PC-9 (cell line): ENCODE measurements at regions not wholly inside any gene's neighbourhood (a gene's known extent, or its start where the extent isn't known, plus 50 kb on each side); places are given as distances from the start of the nearest gene placed in this dataset. TPM values are rescaled to one million over a fixed set of nuclear protein-coding genes. Genes with fewer than 3 reads are reported as not detected.
"Not testable (repeated sequence)": the region's sequence is repeated elsewhere in the genome, so short reads cannot be mapped to it uniquely, and the experiment has no call there.

ENCODE experiments used
- BruUV-seq: library from RNA; stranded (reverse); fragments of 400-500 nt; replicated peaks from 2 replicates; lab custom pipeline; 2021; lab: Mats Ljungman, UMichigan
- CTCF ChIA-PET: fragments of 300-600 bp; sonication (Branson Sonifier 250); formaldehyde crosslinking; loops from one replicate; lab custom pipeline; 2022; ENCODE audit warnings: antibody characterized with exemption; lab: Charles Lee
- POLR2A ChIA-PET: fragments of 300-600 bp; sonication (Branson Sonifier 250); formaldehyde crosslinking; loops from one replicate; lab custom pipeline; 2022; ENCODE audit warnings: antibody characterized with exemption; ENCODE audit not compliant: unreplicated experiment; lab: Charles Lee
- DNase-seq, 2 experiments: peaks; one replicate each; pipeline versions ENCODE4 v3.0.0 to v3.0.0-alpha.2; 2015 to 2022; ENCODE audit warnings: mixed read lengths in 1 of 2
- H2AFZ ChIP-seq: fragments of 200-600 bp; sonication (generic); 2 replicates; pipeline ENCODE4 v1.8.1; 2017; ENCODE audit warnings: antibody characterized with exemption
- H3F3A ChIP-seq: fragments of 200-600 bp; sonication (generic); 2 replicates; pipeline ENCODE4 v1.8.1; 2017; ENCODE audit warnings: antibody characterized with exemption, mild to moderate bottlenecking, low read depth; ENCODE audit not compliant: insufficient read depth
- H3K27ac ChIP-seq: fragments of 200-600 bp; sonication (generic); 2 replicates; pipeline ENCODE4 v1.6.1; 2016; ENCODE audit warnings: mixed run types
- H3K27me3 ChIP-seq: fragments of 200-600 bp; sonication (generic); 2 replicates; pipeline ENCODE4 v1.6.1; 2016; ENCODE audit warnings: low read depth, mixed run types; ENCODE audit not compliant: insufficient read depth
- H3K36me3 ChIP-seq: fragments of 200-600 bp; sonication (generic); 2 replicates; pipeline ENCODE4 v1.6.1; 2016; ENCODE audit warnings: low read depth, mixed run types
- H3K4me1 ChIP-seq: fragments of 200-600 bp; sonication (generic); replicated peaks from 2 replicates; pipeline ENCODE4 v1.6.1; 2016; ENCODE audit warnings: mixed run types; ENCODE audit not compliant: insufficient read depth
- H3K4me2 ChIP-seq: fragments of 200-600 bp; sonication (generic); 2 replicates; pipeline ENCODE4 v1.6.1; 2017; ENCODE audit warnings: mixed run types
- H3K4me3 ChIP-seq: fragments of 200-600 bp; sonication (generic); 2 replicates; pipeline ENCODE4 v1.6.1; 2016; ENCODE audit warnings: mixed run types
- H3K79me2 ChIP-seq: fragments of 200-600 bp; sonication (generic); 2 replicates; pipeline ENCODE4 v1.6.1; 2017; ENCODE audit warnings: low read depth, mixed run types
- H3K9me2 ChIP-seq: fragments of 200-600 bp; sonication (generic); 2 replicates; pipeline ENCODE4 v1.8.1; 2017; ENCODE audit warnings: mild to moderate bottlenecking; ENCODE audit not compliant: insufficient read depth
- H3K9me3 ChIP-seq: fragments of 200-600 bp; sonication (generic); 2 replicates; pipeline ENCODE4 v1.8.1; 2016; ENCODE audit warnings: low read depth; ENCODE audit not compliant: insufficient read depth
- H4K20me1 ChIP-seq: fragments of 200-600 bp; sonication (generic); 2 replicates; pipeline ENCODE4 v1.8.1; 2017; ENCODE audit not compliant: insufficient read depth
- EZH2 ChIP-seq: fragments of 200-600 bp; sonication (generic); IDR thresholded peaks from 2 replicates; pipeline ENCODE4 v1.8.0; 2017; ENCODE audit warnings: antibody characterized with exemption, low read depth
- intact Hi-C: fragments of 100-400 bp; cut with micrococcal nuclease; formaldehyde crosslinking; loops from one replicate; pipeline ENCODE4 v1.10.0; 2022; ENCODE audit not compliant: unreplicated experiment
- microRNA-seq: library from miRNA; unstranded; fragments of <30 nt; microRNA quantifications from one replicate; pipeline ENCODE4 v1.2.0, GENCODE V29; 2021; ENCODE audit warnings: borderline number of aligned reads, borderline replicate concordance
- TF ChIP-seq, protein P1 (sequence below): fragments of 200-600 bp; sonication (generic); conservative IDR thresholded peaks from 2 replicates; pipeline ENCODE4 v1.6.1; 2017; ENCODE audit warnings: mixed run types, antibody characterized with exemption, mild to moderate bottlenecking, moderate library complexity

DNA sequence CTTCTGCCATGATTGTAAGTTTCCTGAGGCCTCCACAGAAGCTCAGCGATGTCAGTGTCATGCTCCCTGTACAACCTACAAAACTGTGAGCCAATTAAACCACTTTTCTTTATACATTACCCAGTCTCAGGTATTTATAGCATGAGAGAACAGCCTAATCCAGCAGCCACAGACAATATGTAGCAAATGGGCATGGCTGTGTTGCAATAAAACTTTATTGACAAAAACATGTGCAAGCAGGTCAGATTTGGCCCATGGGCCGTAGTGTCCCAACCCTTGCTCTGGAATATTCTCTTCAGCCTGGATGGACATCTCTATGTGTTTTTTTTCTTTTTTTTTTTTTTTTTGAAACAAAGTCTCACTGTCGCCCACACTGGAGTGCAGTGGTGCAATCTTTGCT is 60.9 kb upstream of the EEF2KMT start:
- intact Hi-C loops, result no loop called here

DNA sequence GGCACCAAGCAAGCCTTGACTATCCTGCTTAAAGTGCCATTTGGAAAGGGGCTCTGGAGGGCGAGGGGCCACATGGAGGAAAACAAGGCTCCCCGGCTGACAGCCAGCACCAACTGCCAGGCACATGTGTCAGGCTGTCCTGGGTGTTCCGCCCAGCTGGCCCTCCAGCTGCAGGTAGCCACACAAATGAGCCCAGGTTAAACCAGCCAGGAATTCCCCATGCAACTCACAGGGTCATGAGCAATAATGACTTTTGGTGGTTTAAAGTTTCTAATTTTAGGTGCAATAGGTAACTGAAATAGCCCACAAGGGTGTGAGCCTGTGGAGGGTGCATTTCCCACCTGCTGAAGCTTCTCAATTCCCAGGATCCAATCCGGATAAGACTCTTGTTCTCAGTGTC is 58.9 kb upstream of the EEF2KMT start:
- H3K4me2 ChIP-seq, H3K9me2 ChIP-seq, H3F3A ChIP-seq, CTCF ChIA-PET, H3K4me3 ChIP-seq, H3K79me2 ChIP-seq, intact Hi-C loops, POLR2A ChIA-PET, H3K9me3 ChIP-seq, BruUV-seq, H4K20me1 ChIP-seq, DNase-seq, H2AFZ ChIP-seq, H3K4me1 ChIP-seq, H3K36me3 ChIP-seq, H3K27ac ChIP-seq: not testable (repeated sequence)
- H3K27me3 ChIP-seq, result peaks cover 57% of the 10 kb centered on the region

More for the DNA sequence above, 60.9 kb upstream of the EEF2KMT start:
- no peak for DNase-seq
- ChIA-PET POLR2A (no interaction called here), CTCF (no interaction called here)
- no peaks in the 10 kb centered on the region for H4K20me1 ChIP-seq
- no peaks in the 10 kb centered on the region for H3K36me3 ChIP-seq
- no peak overlapping the region for H2AFZ ChIP-seq
- H3K4me3 ChIP-seq, result no peak overlapping the region
- no peak overlapping the region for H3K27ac ChIP-seq
- TF ChIP-seq, protein P1, sequence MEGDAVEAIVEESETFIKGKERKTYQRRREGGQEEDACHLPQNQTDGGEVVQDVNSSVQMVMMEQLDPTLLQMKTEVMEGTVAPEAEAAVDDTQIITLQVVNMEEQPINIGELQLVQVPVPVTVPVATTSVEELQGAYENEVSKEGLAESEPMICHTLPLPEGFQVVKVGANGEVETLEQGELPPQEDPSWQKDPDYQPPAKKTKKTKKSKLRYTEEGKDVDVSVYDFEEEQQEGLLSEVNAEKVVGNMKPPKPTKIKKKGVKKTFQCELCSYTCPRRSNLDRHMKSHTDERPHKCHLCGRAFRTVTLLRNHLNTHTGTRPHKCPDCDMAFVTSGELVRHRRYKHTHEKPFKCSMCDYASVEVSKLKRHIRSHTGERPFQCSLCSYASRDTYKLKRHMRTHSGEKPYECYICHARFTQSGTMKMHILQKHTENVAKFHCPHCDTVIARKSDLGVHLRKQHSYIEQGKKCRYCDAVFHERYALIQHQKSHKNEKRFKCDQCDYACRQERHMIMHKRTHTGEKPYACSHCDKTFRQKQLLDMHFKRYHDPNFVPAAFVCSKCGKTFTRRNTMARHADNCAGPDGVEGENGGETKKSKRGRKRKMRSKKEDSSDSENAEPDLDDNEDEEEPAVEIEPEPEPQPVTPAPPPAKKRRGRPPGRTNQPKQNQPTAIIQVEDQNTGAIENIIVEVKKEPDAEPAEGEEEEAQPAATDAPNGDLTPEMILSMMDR, result no peak
- TF ChIP-seq EZH2, result no peak
- H3K9me2 ChIP-seq, result no peaks in the 10 kb centered on the region
- H3F3A ChIP-seq, result no peaks in the 10 kb centered on the region
- H3K79me2 ChIP-seq, result no peaks in the 10 kb centered on the region
- no TSS peak for BruUV-seq
- no peaks in the 10 kb centered on the region for H3K4me1 ChIP-seq
- H3K27me3 ChIP-seq, result peaks cover 76% of the 10 kb centered on the region
- H3K4me2 ChIP-seq, result no peak overlapping the region
- no peaks in the 10 kb centered on the region for H3K9me3 ChIP-seq

DNA sequence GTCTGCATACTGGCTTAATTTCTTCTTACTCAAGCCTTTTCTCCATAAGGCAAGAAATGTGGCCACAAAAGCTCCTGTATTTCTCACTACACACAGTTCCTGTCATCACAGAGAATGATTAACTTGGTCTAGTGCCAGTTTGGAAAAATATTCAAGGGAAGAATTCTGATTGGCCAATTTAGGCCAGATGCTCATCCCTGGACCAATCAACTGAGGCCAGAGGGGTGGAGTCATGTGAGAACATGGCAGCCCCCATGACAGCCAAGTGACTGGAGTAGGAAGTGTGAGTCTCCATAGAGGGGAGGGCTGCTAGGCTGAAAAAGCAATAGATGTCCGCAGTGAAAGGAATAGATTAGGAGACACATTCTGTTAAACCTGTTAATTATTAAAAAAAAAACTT is 56.4 kb upstream of the EEF2KMT start:
- H3F3A ChIP-seq, H3K9me2 ChIP-seq, H3K79me2 ChIP-seq, intact Hi-C loops, H3K27ac ChIP-seq, DNase-seq, H2AFZ ChIP-seq, CTCF ChIA-PET, H3K4me3 ChIP-seq, POLR2A ChIA-PET, BruUV-seq, H3K4me2 ChIP-seq, H3K4me1 ChIP-seq, H4K20me1 ChIP-seq, H3K9me3 ChIP-seq, H3K36me3 ChIP-seq: not testable (repeated sequence)
- peaks cover 59% of the 10 kb centered on the region for H3K27me3 ChIP-seq

DNA sequence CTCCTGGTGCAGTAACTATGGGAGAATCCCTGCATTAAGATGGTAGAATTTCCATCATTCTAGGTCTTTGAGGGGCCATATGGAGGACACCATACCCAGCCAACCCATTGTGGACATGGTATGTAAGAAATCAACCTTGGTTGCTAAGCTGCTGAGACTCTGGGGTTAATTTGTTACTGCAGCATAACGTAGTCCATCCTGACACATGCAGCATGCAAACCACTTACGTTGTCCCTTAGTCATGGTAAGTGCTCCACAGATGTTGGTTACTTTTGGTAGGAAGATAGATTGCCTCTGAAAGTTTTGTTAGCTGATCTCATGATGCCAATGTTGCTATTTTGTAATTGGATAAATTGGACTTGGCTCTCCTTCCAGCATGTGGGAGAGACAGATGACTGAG is 53.8 kb upstream of the EEF2KMT start:
- H3K79me2 ChIP-seq, H3K27ac ChIP-seq, H3K9me2 ChIP-seq, H3K36me3 ChIP-seq, H3K9me3 ChIP-seq, H4K20me1 ChIP-seq, POLR2A ChIA-PET, H3F3A ChIP-seq, intact Hi-C loops, DNase-seq, H3K4me1 ChIP-seq, H2AFZ ChIP-seq, BruUV-seq, CTCF ChIA-PET, H3K4me3 ChIP-seq, H3K4me2 ChIP-seq: not testable (repeated sequence)
- peaks cover 51% of the 10 kb centered on the region for H3K27me3 ChIP-seq

Small RNA genes in the stretch of these regions (microRNA-seq; reads per million reads assigned to microRNA genes)
- not detected for gene MIR8065
